Pancreas (tissue), 10 donors: ENCODE measurements at regions not wholly inside any gene's neighbourhood (a gene's known extent, or its start where the extent isn't known, plus 50 kb on each side); places are given as distances from the start of the nearest gene placed in this dataset.

ENCODE experiments used
- ATAC-seq, 4 donors: fragments of 200-7000 bp; cut with Tn5 transposase; one replicate each; pipeline versions ENCODE4 v1.8.0 to v1.9.1; 2020; ENCODE audit warnings: mild to moderate bottlenecking in 4 of 4, moderate library complexity in 4 of 4
- DNase-seq, 6 donors: peaks; one replicate each; pipeline ENCODE4 v3.0.0-alpha.2; 2020
- FAIRE-seq: peaks from 2 replicates; lab custom pipeline; 2012; peaks lifted over from hg19 to GRCh38; lab: Jason Lieb, UNC
- H3K27ac ChIP-seq, 4 donors: fragments of 200-600 bp; sonication (generic); 1 replicate in 3 of 4; 2 replicates in 1 of 4; pipeline versions ENCODE4 v1.5.0 to v1.8.0; 2020
- H3K27me3 ChIP-seq, 4 donors: fragments of 200-600 bp; one replicate each; pipeline ENCODE4 v1.8.0; 2021
- H3K36me3 ChIP-seq, 3 donors: fragments of 200-600 bp; sonication (generic) in 1 of 3; one replicate each; pipeline versions ENCODE4 v1.5.0 to v1.8.0; 2020 to 2021
- H3K4me1 ChIP-seq, 3 donors: fragments of 200-600 bp; one replicate each; pipeline ENCODE4 v1.8.0; 2021
- H3K4me3 ChIP-seq, 4 donors: fragments of 200-600 bp; sonication (generic) in 2 of 4; one replicate each; pipeline versions ENCODE4 v1.5.0 to v1.8.0; 2020 to 2021
- H3K9me3 ChIP-seq, 4 donors: fragments of 200-600 bp; one replicate each; pipeline ENCODE4 v1.8.0; 2021
- WGBS, 2 donors: extraction: QIAGEN DNeasy Blood & Tissue Kit; methylation state at CpG; one replicate each; pipeline ENCODE4 v1.1.7; 2013; 5-methylcytosine and 5-hydroxymethylcytosine counted together
- intact Hi-C, 3 donors: fragments of 100-400 bp; cut with DNase I; formaldehyde crosslinking; loops; one replicate each; pipeline versions ENCODE4 v1.11.1 to v1.14.2; 2022
- TF ChIP-seq, protein P1 (sequence below), 4 donors: fragments of 200-600 bp; sonication (generic) in 3 of 4; IDR thresholded peaks; one replicate each; pipeline versions ENCODE4 v1.5.0 to v1.8.0; 2021; ENCODE audit warnings: antibody characterized with exemption in 4 of 4
- donor health status: healthy with polysubstance abuse.
- donor health status: DM: no; HTN: no; CAD: no; lungs with moderate emphysema.
- donor health status: DM: no; HTN: no; CAD: no.
- donor health status: control.
- donor health status: control.
- donor health status: Bipolar disorder and iron deficiency.
- donor health status: DM: yes; HTN: yes; CAD: no.
- donor health status: DM: no; HTN: no; CAD: no.
- donor health status: DM: no; HTN: no; CAD: no.
- donor health status: DM: yes; HTN: yes; CAD: no.

DNA sequence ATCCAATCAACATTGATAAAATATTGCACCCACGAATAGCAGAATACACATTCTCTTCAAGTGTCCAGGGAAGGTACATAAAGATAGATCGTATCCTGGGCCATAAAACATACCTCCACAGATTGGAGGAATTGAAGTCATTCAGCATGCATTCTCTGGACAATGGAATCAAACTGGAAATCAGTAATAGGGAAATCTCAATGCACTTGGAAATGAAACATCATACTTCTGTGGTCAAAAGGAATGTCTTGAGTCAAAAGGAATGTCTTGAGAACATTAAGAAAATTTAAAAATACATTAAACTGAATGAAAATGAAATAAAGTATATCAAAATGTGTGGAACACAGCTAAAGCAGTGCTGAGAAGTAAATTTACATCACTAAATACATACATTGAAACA lies 138.8 kb downstream of the TFAP2A start:
- 56 to 65% methylated on average over 2 of the region's 2 CpGs for WGBS, 2 donors
- Histone ChIP-seq H3K36me3 (no peaks in the 10 kb centered on the region), H3K9me3 (no peaks in the 10 kb centered on the region), H3K4me1 (peaks cover 0 to 7% (median 5%) of the 10 kb centered on the region in 3 donors), H3K27ac (no peak overlapping the region), H3K27me3 (no peaks in the 10 kb centered on the region), H3K4me3 (no peak overlapping the region)
- intact Hi-C loops, result no loop called here
- DNase-seq (no peak), FAIRE-seq (no peak), ATAC-seq (no peak)
- TF ChIP-seq, protein P1, sequence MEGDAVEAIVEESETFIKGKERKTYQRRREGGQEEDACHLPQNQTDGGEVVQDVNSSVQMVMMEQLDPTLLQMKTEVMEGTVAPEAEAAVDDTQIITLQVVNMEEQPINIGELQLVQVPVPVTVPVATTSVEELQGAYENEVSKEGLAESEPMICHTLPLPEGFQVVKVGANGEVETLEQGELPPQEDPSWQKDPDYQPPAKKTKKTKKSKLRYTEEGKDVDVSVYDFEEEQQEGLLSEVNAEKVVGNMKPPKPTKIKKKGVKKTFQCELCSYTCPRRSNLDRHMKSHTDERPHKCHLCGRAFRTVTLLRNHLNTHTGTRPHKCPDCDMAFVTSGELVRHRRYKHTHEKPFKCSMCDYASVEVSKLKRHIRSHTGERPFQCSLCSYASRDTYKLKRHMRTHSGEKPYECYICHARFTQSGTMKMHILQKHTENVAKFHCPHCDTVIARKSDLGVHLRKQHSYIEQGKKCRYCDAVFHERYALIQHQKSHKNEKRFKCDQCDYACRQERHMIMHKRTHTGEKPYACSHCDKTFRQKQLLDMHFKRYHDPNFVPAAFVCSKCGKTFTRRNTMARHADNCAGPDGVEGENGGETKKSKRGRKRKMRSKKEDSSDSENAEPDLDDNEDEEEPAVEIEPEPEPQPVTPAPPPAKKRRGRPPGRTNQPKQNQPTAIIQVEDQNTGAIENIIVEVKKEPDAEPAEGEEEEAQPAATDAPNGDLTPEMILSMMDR (IDR thresholded peaks at IDR 0.05), result no peak

DNA sequence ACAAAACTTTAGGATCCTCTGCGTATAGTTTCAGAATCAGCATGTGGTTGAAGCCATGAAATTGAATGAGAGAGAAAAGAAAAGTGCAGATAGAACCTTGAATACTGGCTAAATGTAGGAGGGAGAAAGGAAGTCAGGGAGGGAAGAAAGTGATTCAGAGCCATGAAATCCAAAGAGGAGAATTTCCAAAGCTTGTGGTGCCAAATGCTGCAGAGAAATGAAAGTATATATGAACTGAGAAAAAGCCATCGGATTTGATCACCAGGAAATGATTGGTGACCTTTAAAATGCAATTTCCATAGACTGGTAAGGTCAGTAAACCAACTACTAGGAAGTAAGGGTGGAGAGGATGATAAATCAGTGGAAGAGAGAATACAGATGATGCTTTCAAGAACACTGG lies 142.3 kb downstream of the TFAP2A start:
- no peaks in the 10 kb centered on the region for H3K9me3 ChIP-seq
- no peak overlapping the region for H3K27ac ChIP-seq
- peaks cover 0 to 8% (median 7%) of the 10 kb centered on the region in 3 donors for H3K4me1 ChIP-seq
- no peaks in the 10 kb centered on the region for H3K36me3 ChIP-seq
- TF ChIP-seq, protein P1 (IDR thresholded peaks at IDR 0.05), result no peak
- H3K4me3 ChIP-seq, result no peak overlapping the region
- 75 to 76% methylated on average over 2 of the region's 2 CpGs for WGBS, 2 donors
- ATAC-seq, result no peak
- peaks cover 0 to 2% (median 0%) of the 10 kb centered on the region in 4 donors for H3K27me3 ChIP-seq
- no peak for DNase-seq
- intact Hi-C loops, result no loop called here
- FAIRE-seq, result no peak

DNA sequence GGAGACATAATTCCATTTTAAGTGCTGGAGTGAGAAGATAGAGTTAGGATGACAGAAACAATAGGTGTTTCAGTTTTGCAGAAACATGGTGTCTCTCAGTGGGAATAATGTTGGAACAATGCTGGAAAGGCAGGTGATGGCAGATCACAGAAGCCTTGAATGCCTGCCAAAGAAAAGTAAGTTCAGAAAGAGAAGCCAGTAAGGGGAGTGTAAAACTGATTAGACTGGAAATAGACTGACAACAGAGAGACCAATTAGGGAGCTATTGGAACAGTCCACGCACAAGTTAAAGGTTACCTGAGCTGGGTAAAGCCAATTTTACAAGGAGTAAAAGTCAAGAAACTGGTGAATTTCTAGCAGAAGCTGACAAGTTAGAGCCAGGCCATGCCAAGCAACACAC lies 142.9 kb downstream of the TFAP2A start:
- no peak overlapping the region for H3K4me3 ChIP-seq
- H3K9me3 ChIP-seq, result no peaks in the 10 kb centered on the region
- peaks cover 0 to 4% (median 0%) of the 10 kb centered on the region in 4 donors for H3K27me3 ChIP-seq
- no peak for FAIRE-seq
- 21 to 22% methylated on average over 1 of the region's 1 CpG for WGBS, 2 donors
- DNase-seq, result no peak
- TF ChIP-seq, protein P1 (IDR thresholded peaks at IDR 0.05), result no peak
- peak in 3 of 4 donors; percentile 71 to 84 (median 84) for ATAC-seq
- H3K27ac ChIP-seq, result no peak overlapping the region
- H3K4me1 ChIP-seq, result peaks cover 0 to 8% (median 7%) of the 10 kb centered on the region in 3 donors
- intact Hi-C loops, result no loop called here
- no peaks in the 10 kb centered on the region for H3K36me3 ChIP-seq

DNA sequence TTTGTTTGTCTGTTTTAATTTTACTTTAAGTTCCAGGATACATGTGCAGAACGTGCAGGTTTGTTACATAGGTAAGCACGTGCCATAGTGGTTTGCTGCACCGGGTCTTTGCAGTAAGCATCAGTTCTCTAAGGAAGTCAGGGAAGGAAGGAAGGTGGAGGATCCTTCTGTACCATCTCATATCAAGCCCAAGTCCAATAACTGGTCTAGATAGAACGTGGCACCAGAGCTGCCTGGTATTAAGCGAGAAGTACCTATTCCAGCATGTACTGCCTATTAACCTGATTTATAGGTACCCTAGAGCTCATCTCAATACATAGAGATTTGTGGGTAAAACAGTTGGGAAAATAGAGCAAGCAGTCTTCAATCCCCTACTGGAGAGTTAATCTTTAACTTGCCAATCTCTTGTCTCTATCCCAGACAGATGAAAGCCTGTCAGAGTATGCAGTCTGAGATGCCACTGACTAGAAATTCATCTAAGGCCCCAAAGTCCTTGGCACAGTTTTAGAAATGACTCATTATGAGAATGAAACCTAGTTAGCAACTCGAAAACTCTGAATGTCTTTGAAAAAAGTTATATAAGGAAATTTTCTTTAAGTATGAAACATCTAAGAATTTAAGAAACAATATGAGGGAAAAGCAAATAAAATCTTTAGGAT lies 144.9 kb downstream of the TFAP2A start:
- WGBS, 2 donors, result 64 to 81% methylated on average over 6 of the region's 6 CpGs
- H3K27me3 ChIP-seq, result peaks cover 0 to 4% (median 0%) of the 10 kb centered on the region in 4 donors
- H3K36me3 ChIP-seq, result no peaks in the 10 kb centered on the region
- intact Hi-C loops, result no loop called here
- H3K27ac ChIP-seq, result no peak overlapping the region
- TF ChIP-seq, protein P1 (IDR thresholded peaks at IDR 0.05), result no peak
- H3K9me3 ChIP-seq, result no peaks in the 10 kb centered on the region
- no peak for FAIRE-seq
- no peak for ATAC-seq
- DNase-seq, result no peak
- peaks cover 0 to 8% (median 7%) of the 10 kb centered on the region in 3 donors for H3K4me1 ChIP-seq
- no peak overlapping the region for H3K4me3 ChIP-seq

DNA sequence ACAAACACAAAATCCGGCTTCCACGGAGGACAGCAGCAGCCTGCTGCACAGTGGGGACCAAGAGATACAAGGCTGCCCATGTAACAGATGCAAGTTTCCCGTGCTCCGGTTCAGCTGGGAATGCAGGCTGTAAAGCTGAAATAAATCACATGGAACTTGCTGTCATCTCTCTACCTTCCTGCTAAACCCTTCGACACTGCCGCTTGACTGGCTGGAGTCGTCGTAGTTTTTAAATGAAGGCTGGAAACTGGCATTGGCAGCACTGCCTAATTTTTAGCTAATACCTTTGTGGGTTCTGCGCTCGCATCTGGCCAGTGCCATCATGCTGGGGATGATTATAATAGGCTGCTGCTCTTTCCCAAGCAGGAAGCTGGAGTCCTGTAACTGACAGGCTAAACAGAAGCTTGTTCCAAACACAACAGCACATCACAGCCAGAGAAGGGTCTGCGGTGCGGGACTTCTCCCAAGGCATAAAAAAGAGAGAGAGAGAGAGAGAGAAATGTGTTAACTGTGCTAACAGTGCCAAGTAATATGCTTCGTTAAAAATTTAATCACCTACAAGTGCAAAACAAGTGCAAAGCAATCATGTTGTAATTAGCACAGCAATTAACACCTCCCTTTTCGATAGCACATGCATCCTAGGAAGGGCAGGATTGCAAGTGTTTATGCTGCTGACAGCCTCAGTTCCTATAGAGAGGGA lies 146.1 kb downstream of the TFAP2A start:
- DNase-seq (no peak), FAIRE-seq (no peak), ATAC-seq (no peak)
- H3K36me3 ChIP-seq, result no peaks in the 10 kb centered on the region
- H3K9me3 ChIP-seq, result no peaks in the 10 kb centered on the region
- intact Hi-C loops, result no loop called here
- H3K27me3 ChIP-seq, result peaks cover 0 to 4% (median 0%) of the 10 kb centered on the region in 4 donors
- WGBS, 2 donors, result 8 to 10% methylated on average over 14 of the region's 14 CpGs
- H3K27ac ChIP-seq, result no peak overlapping the region
- H3K4me1 ChIP-seq, result peaks cover 0 to 8% (median 7%) of the 10 kb centered on the region in 3 donors
- TF ChIP-seq, protein P1 (IDR thresholded peaks at IDR 0.05), result no peak
- H3K4me3 ChIP-seq, result no peak overlapping the region
